Caco-2 (cell line): ENCODE measurements at regions not wholly inside any gene's neighbourhood (a gene's known extent, or its start where the extent isn't known, plus 50 kb on each side); places are given as distances from the start of the nearest gene placed in this dataset.

Source experiments
- BruUV-seq: library from RNA; stranded (reverse); fragments of 400-500 nt; replicated peaks from 2 replicates; lab custom pipeline; 2021; lab: Mats Ljungman, UMichigan
- CTCF ChIA-PET: fragments of 300-600 bp; sonication (Branson Sonifier 250); formaldehyde crosslinking; loops from one replicate; lab custom pipeline; 2022; ENCODE audit warnings: antibody characterized with exemption; lab: Charles Lee
- POLR2A ChIA-PET: fragments of 300-600 bp; sonication (Branson Sonifier 250); formaldehyde crosslinking; loops from one replicate; lab custom pipeline; 2022; ENCODE audit warnings: antibody characterized with exemption; lab: Charles Lee
- DNase-seq, 2 experiments: peaks; one replicate each; pipeline versions ENCODE4 v3.0.0 to v3.0.0-alpha.2; 2020 to 2022
- H3K27me3 ChIP-seq: replicated peaks from 2 replicates; pipeline ENCODE4 v1.6.0; 2011; ENCODE audit warnings: low read length; ENCODE audit not compliant: control insufficient read depth, insufficient read depth
- H3K36me3 ChIP-seq: 2 replicates; pipeline ENCODE4 v1.5.1; 2011; ENCODE audit warnings: low read length; ENCODE audit not compliant: control insufficient read depth, insufficient read depth
- H3K4me1 ChIP-seq: fragments of 250-450 bp; sonication (Bioruptor Pico); 2 replicates; pipeline ENCODE4 v1.5.1; 2020; ENCODE audit warnings: mild to moderate bottlenecking
- H3K4me3 ChIP-seq: 2 replicates; pipeline ENCODE4 v1.5.1; 2011; ENCODE audit warnings: low read depth, mild to moderate bottlenecking, control low read depth, low read length
- H3K9me3 ChIP-seq: fragments of 250-450 bp; sonication (Bioruptor Pico); 2 replicates; pipeline ENCODE4 v1.5.1; 2020; ENCODE audit warnings: mild to moderate bottlenecking, moderate library complexity
- H3K27ac Mint-ChIP-seq: one replicate; pipeline ENCODE4 v1.8.0; 2022; ENCODE audit warnings: mixed read lengths; ENCODE audit not compliant: unreplicated experiment
- H3K27me3 Mint-ChIP-seq: one replicate; pipeline ENCODE4 v1.8.0; 2022; ENCODE audit warnings: mixed read lengths; ENCODE audit not compliant: insufficient read depth, unreplicated experiment
- H3K36me3 Mint-ChIP-seq: one replicate; pipeline ENCODE4 v1.8.0; 2022; ENCODE audit warnings: mild to moderate bottlenecking, mixed read lengths; ENCODE audit not compliant: insufficient read depth, unreplicated experiment
- H3K4me1 Mint-ChIP-seq: one replicate; pipeline ENCODE4 v1.8.0; 2022; ENCODE audit warnings: low read depth, mixed read lengths; ENCODE audit not compliant: unreplicated experiment
- H3K4me3 Mint-ChIP-seq: one replicate; pipeline ENCODE4 v1.8.0; 2022; ENCODE audit warnings: mild to moderate bottlenecking, moderate library complexity, mixed read lengths; ENCODE audit not compliant: unreplicated experiment
- H3K9me3 Mint-ChIP-seq: one replicate; pipeline ENCODE4 v1.8.0; 2022; ENCODE audit warnings: mixed read lengths; ENCODE audit not compliant: unreplicated experiment
- intact Hi-C: fragments of 100-400 bp; cut with micrococcal nuclease; formaldehyde crosslinking; loops from one replicate; pipeline ENCODE4 v1.10.0; 2022; ENCODE audit not compliant: unreplicated experiment
- TF ChIP-seq, protein P1 (sequence below), 2 experiments: fragments of 200-600 bp in 1 of 2; IDR thresholded peaks; 1 replicate in 1 of 2; 2 replicates in 1 of 2; pipeline versions ENCODE4 v1.5.1 to v1.8.0; 2011 to 2022; ENCODE audit warnings: antibody characterized with exemption in 1 of 2, control low read depth in 1 of 2, inconsistent platforms in 1 of 2, low read depth in 1 of 2, low read length in 1 of 2, mild to moderate bottlenecking in 1 of 2, moderate library complexity in 1 of 2; ENCODE audit not compliant: insufficient read depth in 1 of 2, severe bottlenecking in 1 of 2, unreplicated experiment in 1 of 2

DNA sequence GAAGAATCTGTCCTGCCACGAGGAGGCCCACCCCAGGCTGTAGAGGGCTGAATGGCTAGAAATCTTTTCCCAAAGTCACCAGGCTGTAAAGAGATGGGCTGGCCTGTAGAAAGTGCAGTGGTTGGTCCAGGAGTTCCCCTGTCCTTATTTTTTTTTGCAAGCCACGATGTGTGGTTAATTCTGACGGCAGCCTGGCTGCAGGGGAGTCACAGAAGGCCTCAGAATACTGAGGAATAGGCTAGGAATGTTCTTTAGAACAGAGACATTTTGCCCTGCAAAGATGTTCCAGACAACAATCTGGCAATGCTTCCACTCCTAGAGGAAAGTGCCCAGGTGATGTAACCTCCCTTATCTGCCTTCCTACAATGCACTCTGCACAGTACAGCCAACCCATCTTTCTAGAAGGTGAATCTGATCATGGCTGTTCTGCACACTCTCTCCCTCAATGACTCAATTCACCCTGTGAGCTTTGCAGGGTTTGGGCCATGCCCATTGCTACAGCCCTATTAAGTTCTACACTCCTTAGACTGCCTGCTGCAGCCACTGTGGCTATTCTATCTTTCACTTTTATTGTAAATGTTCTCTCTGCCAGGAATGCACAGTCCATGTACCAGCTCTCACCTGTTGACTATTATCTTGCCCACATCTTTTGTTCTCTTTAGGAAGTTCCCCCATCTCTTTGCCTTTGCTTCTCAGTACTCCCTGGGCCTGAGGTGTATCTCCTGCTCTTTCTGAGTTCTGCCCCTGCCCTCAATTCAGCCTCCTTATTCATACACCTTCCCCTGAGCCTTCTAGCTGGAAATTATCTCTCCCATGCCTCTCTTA is 377.8 kb upstream of the CLINT1 start:
- Histone ChIP-seq H3K4me1 (no peaks in the 10 kb centered on the region), H3K36me3 (no peaks in the 10 kb centered on the region), H3K27me3 (no peaks in the 10 kb centered on the region; the same call in 1 of the 2 replicates), H3K4me3 (no peak overlapping the region), H3K9me3 (no peaks in the 10 kb centered on the region)
- TF ChIP-seq, protein P1, sequence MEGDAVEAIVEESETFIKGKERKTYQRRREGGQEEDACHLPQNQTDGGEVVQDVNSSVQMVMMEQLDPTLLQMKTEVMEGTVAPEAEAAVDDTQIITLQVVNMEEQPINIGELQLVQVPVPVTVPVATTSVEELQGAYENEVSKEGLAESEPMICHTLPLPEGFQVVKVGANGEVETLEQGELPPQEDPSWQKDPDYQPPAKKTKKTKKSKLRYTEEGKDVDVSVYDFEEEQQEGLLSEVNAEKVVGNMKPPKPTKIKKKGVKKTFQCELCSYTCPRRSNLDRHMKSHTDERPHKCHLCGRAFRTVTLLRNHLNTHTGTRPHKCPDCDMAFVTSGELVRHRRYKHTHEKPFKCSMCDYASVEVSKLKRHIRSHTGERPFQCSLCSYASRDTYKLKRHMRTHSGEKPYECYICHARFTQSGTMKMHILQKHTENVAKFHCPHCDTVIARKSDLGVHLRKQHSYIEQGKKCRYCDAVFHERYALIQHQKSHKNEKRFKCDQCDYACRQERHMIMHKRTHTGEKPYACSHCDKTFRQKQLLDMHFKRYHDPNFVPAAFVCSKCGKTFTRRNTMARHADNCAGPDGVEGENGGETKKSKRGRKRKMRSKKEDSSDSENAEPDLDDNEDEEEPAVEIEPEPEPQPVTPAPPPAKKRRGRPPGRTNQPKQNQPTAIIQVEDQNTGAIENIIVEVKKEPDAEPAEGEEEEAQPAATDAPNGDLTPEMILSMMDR (IDR thresholded peaks at IDR 0.05; ENCODE audit: insufficient read depth in 1 of 2, low read depth in 1 of 2, low read length in 1 of 2, severe bottlenecking in 1 of 2, unreplicated experiment in 1 of 2): no peak
- DNase-seq: no peak
- no TSS peak for BruUV-seq
- Mint-ChIP-seq H3K4me3 (no peak overlapping the region), H3K9me3 (no peaks in the 10 kb centered on the region), H3K27me3 (peaks cover 19% of the 10 kb centered on the region), H3K36me3 (no peaks in the 10 kb centered on the region), H3K4me1 (no peaks in the 10 kb centered on the region), H3K27ac (no peak overlapping the region)
- CTCF ChIA-PET: no interaction called here
- intact Hi-C loops: no loop called here
- POLR2A ChIA-PET: no interaction called here

GRCh38 chr5:158235159-158235547 is 376.2 kb upstream of the CLINT1 start:
- POLR2A ChIA-PET: no interaction called here
- Mint-ChIP-seq H3K36me3 (no peaks in the 10 kb centered on the region), H3K9me3 (no peaks in the 10 kb centered on the region), H3K27me3 (peaks cover 15% of the 10 kb centered on the region), H3K4me3 (no peak overlapping the region), H3K4me1 (no peaks in the 10 kb centered on the region), H3K27ac (no peak overlapping the region)
- H3K4me3 ChIP-seq: no peak overlapping the region
- H3K27me3 ChIP-seq: no peaks in the 10 kb centered on the region; the same call in 1 of the 2 replicates
- TF ChIP-seq, protein P1 (IDR thresholded peaks at IDR 0.05; ENCODE audit: insufficient read depth in 1 of 2, low read depth in 1 of 2, low read length in 1 of 2, severe bottlenecking in 1 of 2, unreplicated experiment in 1 of 2): no peak
- intact Hi-C loops: no loop called here
- no peaks in the 10 kb centered on the region for H3K9me3 ChIP-seq
- CTCF ChIA-PET: no interaction called here
- no peak for DNase-seq
- H3K4me1 ChIP-seq: no peaks in the 10 kb centered on the region
- no TSS peak for BruUV-seq
- no peaks in the 10 kb centered on the region for H3K36me3 ChIP-seq

DNA sequence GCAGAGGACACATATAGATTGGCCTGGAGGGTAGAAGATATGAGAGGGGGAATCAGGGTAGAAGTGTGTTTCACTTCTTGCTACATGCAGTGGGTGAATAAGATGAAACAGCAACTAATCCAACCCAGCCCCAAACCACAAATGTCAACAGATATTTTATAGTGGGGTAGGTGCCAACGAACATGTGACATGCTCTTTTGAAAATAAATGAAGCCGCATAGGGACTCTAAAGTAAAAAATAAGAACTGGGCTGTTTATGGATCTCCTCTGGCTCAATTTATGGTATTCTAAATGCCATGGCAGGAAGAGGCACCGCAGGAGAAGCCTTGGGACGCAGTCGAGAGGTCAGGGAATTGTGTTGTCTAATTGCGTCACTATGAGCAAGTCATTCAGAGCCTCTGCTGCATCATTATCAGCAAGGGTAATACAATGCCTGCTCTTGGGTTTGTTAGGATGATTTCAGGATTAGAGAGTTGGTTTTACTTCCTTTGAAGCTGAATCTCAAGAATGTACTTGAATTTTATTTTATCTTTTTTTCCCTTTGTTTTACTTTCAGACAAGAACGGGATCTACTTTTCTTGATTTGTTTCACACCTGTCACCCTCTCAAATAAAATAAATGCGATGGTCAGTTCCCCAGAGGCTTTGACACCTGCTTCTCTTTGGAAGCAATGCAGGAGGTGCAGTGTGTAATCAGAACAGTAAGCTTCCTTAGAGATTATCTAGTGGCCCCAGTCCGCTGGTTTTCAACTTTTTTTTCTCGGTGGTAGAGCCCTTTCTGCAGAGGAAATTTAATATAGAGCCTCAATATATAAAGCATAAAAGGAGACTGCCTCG is 375.6 kb upstream of the CLINT1 start:
- POLR2A ChIA-PET: no interaction called here
- intact Hi-C loops: no loop called here
- H3K4me1 Mint-ChIP-seq: no peaks in the 10 kb centered on the region

More for the DNA sequence above, 375.6 kb upstream of the CLINT1 start:
- no peaks in the 10 kb centered on the region for H3K9me3 Mint-ChIP-seq
- TF ChIP-seq, protein P1 (IDR thresholded peaks at IDR 0.05; ENCODE audit: insufficient read depth in 1 of 2, low read depth in 1 of 2, low read length in 1 of 2, severe bottlenecking in 1 of 2, unreplicated experiment in 1 of 2): no peak
- Histone ChIP-seq H3K4me1 (no peaks in the 10 kb centered on the region), H3K4me3 (no peak overlapping the region), H3K27me3 (no peaks in the 10 kb centered on the region; the same call in 1 of the 2 replicates), H3K36me3 (no peaks in the 10 kb centered on the region), H3K9me3 (no peaks in the 10 kb centered on the region)
- peaks cover 12% of the 10 kb centered on the region for H3K27me3 Mint-ChIP-seq
- H3K27ac Mint-ChIP-seq: no peak overlapping the region
- no peaks in the 10 kb centered on the region for H3K36me3 Mint-ChIP-seq
- no peak for DNase-seq
- no TSS peak for BruUV-seq
- CTCF ChIA-PET: no interaction called here
- H3K4me3 Mint-ChIP-seq: no peak overlapping the region
